ENCODE measurements at regions not wholly inside any gene's neighbourhood (a gene's known extent, or its start where the extent isn't known, plus 50 kb on each side); places are given as distances from the start of the nearest gene placed in this dataset.

DNA sequence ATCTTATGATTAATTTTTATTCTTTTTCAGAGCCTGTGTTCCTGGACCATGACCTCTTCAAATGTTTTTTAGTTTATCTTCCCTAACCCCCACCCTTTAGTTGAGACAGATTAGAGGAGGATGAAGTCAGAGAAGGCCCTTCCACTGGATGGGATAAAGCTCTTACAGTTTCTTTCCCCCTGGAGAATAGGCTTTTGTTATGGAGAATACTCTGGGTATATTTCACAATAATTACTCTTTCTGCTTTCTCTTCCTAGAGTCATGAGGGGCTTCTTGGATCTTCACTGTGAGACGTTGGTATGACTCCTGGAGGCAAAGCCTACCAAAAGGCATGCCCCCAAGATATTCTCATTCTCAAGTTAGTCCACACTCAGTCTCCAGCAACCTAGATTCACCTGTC is 144.4 kb upstream of the THRB start:
- TF ChIP-seq CEBPB (IDR thresholded peaks at IDR 0.05; ENCODE audit: low read depth, low read length) (no peak), POLR2A (IDR thresholded peaks at IDR 0.05; ENCODE audit: low read depth, low read length) (no peak), NFE2L2 (IDR thresholded peaks at IDR 0.05; ENCODE audit: low read depth, low read length) (no peak)
